ENCODE measurements at regions not wholly inside any gene's neighbourhood (a gene's known extent, or its start where the extent isn't known, plus 50 kb on each side); places are given as distances from the start of the nearest gene placed in this dataset.

DNA sequence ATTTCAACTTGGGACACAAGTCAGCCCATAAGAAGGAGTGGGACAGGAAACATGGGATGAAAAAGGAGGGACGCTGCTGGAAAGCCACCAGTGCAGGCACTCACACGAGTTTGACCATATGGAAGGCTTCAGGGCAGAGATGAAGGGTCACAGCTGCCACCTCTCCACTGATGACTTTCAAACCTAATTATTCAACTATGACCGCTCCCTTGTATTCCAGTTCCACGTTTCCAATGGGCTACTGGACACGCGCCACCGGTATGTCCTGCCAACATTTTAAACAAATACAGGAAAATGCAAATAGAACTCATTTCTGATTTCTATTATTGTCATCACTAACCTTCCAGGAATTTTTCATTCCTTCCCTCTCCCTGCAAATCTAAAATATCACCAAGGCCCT lies 134.7 kb downstream of the SLC1A3 start:
- TF ChIP-seq EZH2 (IDR thresholded peaks at IDR 0.05): no peak
- no peak for TF ChIP-seq RAD21 (IDR thresholded peaks at IDR 0.05; ENCODE audit: low read depth)
- TF ChIP-seq, protein P1, sequence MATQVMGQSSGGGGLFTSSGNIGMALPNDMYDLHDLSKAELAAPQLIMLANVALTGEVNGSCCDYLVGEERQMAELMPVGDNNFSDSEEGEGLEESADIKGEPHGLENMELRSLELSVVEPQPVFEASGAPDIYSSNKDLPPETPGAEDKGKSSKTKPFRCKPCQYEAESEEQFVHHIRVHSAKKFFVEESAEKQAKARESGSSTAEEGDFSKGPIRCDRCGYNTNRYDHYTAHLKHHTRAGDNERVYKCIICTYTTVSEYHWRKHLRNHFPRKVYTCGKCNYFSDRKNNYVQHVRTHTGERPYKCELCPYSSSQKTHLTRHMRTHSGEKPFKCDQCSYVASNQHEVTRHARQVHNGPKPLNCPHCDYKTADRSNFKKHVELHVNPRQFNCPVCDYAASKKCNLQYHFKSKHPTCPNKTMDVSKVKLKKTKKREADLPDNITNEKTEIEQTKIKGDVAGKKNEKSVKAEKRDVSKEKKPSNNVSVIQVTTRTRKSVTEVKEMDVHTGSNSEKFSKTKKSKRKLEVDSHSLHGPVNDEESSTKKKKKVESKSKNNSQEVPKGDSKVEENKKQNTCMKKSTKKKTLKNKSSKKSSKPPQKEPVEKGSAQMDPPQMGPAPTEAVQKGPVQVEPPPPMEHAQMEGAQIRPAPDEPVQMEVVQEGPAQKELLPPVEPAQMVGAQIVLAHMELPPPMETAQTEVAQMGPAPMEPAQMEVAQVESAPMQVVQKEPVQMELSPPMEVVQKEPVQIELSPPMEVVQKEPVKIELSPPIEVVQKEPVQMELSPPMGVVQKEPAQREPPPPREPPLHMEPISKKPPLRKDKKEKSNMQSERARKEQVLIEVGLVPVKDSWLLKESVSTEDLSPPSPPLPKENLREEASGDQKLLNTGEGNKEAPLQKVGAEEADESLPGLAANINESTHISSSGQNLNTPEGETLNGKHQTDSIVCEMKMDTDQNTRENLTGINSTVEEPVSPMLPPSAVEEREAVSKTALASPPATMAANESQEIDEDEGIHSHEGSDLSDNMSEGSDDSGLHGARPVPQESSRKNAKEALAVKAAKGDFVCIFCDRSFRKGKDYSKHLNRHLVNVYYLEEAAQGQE (IDR thresholded peaks at IDR 0.05; ENCODE audit: low read depth): no peak
- TF ChIP-seq, protein P2, sequence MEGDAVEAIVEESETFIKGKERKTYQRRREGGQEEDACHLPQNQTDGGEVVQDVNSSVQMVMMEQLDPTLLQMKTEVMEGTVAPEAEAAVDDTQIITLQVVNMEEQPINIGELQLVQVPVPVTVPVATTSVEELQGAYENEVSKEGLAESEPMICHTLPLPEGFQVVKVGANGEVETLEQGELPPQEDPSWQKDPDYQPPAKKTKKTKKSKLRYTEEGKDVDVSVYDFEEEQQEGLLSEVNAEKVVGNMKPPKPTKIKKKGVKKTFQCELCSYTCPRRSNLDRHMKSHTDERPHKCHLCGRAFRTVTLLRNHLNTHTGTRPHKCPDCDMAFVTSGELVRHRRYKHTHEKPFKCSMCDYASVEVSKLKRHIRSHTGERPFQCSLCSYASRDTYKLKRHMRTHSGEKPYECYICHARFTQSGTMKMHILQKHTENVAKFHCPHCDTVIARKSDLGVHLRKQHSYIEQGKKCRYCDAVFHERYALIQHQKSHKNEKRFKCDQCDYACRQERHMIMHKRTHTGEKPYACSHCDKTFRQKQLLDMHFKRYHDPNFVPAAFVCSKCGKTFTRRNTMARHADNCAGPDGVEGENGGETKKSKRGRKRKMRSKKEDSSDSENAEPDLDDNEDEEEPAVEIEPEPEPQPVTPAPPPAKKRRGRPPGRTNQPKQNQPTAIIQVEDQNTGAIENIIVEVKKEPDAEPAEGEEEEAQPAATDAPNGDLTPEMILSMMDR (IDR thresholded peaks at IDR 0.05 in 2 of 3, conservative IDR thresholded peaks at IDR 0.05 in 1 of 3; ENCODE audit: borderline replicate concordance in 1 of 3, insufficient read depth in 1 of 3, low read depth in 2 of 3, low read length in 2 of 3): no peak
- TF ChIP-seq POLR2A (IDR thresholded peaks at IDR 0.05; ENCODE audit: borderline replicate concordance, extremely low read depth, insufficient read depth, insufficient read length): no peak
- TF ChIP-seq EZH2phosphoT487 (IDR thresholded peaks at IDR 0.05; ENCODE audit: borderline replicate concordance): no peak
- no peak for TF ChIP-seq FOSL1 (IDR thresholded peaks at IDR 0.05; ENCODE audit: low read depth)
- TF ChIP-seq, protein P3, sequence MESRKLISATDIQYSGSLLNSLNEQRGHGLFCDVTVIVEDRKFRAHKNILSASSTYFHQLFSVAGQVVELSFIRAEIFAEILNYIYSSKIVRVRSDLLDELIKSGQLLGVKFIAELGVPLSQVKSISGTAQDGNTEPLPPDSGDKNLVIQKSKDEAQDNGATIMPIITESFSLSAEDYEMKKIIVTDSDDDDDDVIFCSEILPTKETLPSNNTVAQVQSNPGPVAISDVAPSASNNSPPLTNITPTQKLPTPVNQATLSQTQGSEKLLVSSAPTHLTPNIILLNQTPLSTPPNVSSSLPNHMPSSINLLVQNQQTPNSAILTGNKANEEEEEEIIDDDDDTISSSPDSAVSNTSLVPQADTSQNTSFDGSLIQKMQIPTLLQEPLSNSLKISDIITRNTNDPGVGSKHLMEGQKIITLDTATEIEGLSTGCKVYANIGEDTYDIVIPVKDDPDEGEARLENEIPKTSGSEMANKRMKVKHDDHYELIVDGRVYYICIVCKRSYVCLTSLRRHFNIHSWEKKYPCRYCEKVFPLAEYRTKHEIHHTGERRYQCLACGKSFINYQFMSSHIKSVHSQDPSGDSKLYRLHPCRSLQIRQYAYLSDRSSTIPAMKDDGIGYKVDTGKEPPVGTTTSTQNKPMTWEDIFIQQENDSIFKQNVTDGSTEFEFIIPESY (IDR thresholded peaks at IDR 0.05; ENCODE audit: extremely low read depth, insufficient replicate concordance, low read length): no peak
- no peak for TF ChIP-seq POLR2AphosphoS5 (IDR thresholded peaks at IDR 0.05; ENCODE audit: low read depth, low read length)
- no peak for TF ChIP-seq YY1 (IDR thresholded peaks at IDR 0.05; ENCODE audit: extremely low read depth, insufficient replicate concordance, low read depth, low read length)
